Limb (tissue), 2 donors: ENCODE measurements at regions not wholly inside any gene's neighbourhood (a gene's known extent, or its start where the extent isn't known, plus 50 kb on each side); places are given as distances from the start of the nearest gene placed in this dataset.
"Not testable (repeated sequence)": the region's sequence is repeated elsewhere in the genome, so short reads cannot be mapped to it uniquely, and the experiment has no call there.

Experiments used
- DNase-seq, 2 donors: peaks; one replicate each; pipeline ENCODE4 v3.0.0-alpha.2; 2016; ENCODE audit errors: extremely low spot score in 2 of 2

DNA sequence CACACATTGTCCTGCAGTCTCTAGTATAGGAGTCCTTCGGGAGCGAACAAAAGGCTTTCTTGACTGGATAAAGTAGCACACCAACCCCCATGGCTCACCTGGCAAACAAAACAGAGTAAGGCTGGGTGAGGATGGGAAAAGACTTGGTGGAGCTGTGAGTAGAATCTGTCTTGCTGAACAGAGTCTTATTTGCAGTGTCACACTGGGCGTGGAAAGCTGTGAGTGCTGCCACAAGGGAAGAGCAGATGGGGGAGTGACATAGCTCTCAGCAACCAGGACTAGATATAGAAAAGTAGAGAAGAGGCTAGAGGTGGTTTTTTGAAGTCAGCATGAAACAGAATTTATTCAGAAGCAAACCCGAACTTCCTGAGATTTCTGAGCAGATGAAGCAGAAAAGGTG lies 137.2 kb upstream of the ESX1 start:
- no peak for DNase-seq

GRCh38 chrX:104376937-104377336 lies 122.2 kb upstream of the ESX1 start:
- DNase-seq = no peak

DNA sequence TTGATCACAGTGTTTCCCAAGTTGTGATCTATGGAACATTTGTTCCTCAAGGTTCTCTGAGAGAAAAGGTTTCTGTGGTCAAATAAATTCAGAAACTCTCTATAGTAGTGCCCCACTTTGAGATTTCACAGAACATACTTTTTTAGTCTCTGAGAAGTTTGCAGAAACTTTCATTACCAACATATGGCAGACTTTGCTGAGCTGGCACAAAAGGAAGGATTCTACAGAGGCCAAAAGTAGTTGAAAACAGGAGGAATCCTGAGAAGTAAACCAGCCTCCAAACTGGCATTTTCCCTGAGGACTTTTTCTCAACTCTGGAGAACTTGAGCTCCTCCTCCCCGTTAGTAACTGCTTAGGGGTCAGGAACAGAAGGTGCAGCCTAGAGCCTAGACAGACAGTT lies 117.8 kb upstream of the ESX1 start:
- DNase-seq = no peak

DNA sequence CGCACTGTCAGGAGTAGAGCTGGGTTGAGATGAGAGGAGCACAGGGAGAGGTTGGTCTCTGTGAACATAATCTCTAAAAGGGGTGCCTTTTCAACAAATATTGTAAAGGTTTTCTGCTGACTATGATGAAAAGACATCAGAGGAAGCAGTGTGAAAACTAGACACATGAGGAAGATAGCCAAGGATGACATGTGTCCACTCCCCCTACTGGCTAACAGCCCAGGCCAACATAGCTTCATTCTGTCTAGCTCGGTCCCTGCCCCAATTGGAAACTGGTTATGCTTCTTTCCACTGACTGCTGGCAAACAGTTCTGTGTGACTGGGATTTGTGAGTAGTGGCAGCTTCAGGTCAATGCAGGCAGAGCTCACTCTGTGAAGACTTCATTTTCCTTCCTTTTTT lies 115.4 kb upstream of the ESX1 start:
- DNase-seq = peak in 1 of 2 donors; percentile 1

DNA sequence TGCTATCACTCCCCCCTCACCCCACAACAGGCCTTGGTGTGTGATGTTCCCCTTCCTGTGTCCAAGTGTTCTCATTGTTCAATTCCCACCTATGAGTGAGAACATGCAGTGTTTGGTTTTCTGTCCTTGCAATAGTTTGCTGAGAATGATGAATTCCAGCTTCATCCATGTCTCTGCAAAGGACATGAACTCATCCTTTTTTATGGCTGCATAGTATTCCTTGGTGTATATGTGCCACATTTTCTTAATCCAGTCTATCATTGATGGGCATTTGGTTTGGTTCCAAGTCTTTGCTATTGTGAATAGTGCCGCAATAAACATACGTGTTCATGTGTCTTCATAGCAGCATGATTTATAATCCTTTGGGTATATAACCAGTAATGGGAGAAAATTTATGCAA lies 106.0 kb upstream of the ESX1 start:
- DNase-seq = not testable (repeated sequence)

- DNase-seq = no peak
Measured at GRCh38 chrX:104359124-104359523, 104.4 kb upstream of the ESX1 start.

- no peak for DNase-seq
Measured at GRCh38 chrX:104351173-104351769, 96.5 kb upstream of the ESX1 start.

- no peak for DNase-seq
Measured at GRCh38 chrX:104347860-104348259, 93.1 kb upstream of the ESX1 start.

- DNase-seq = peak; percentile 0 to 27
Measured at GRCh38 chrX:104343428-104344129, 88.8 kb upstream of the ESX1 start.

DNA sequence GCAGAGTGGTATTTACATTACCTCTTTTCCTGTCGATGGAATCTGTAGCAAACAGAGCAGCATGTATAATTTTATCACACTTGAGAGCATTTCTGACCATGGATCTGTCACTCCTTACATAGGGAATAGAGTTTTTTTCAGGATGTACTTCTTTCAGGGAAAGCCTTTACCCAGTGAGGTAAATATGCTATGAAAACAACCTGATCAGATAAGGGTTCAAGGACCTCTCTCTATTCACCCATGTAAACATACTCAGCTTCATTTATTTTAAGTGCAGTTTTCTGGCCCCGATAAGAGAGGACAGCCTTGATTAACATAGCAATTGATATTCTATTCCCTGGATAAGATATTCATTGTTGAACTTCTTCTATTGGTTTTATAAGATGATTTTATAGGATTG lies 87.3 kb upstream of the ESX1 start:
- no peak for DNase-seq

DNA sequence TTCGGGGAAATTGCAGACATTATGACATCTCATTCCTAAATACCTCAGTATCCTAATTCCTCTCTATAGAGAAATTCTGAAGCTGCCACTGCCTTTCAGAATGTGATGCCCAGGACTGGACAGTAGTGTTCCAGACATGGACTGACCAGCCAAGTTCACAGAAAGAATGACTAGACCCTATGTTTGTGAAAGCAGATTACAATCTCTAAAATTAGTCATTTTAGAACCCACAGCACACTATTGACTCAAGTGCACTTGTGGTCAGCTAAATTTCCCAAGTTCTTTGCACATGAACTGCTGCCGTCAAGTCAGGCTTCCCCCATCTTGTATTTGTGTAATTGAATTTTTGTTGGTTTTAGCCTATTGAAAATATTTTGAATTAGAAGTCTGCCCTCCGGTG lies 81.0 kb upstream of the ESX1 start:
- DNase-seq = no peak

DNA sequence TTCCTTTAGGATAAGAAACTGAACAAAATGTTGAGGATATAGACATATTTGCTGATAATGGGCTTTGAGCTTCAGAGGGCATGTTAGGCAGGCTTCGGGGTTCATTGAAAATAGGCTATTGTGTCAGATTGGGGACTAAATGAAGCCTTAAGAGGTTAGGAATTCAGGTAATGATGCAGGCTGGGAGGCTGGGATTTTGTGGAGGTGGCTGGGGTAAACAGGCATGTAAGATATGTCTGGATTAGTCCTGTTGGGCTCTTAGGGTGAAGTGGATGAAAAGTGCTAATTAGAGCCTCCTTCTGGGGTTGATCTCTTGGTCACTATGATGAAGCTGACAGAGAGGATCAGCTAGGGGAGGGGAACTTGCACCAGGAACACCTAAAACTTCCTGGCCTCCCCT lies 80.2 kb upstream of the ESX1 start:
- no peak for DNase-seq

GRCh38 chrX:104330966-104331365 lies 76.2 kb upstream of the ESX1 start:
- no peak for DNase-seq

- DNase-seq = no peak
Measured at GRCh38 chrX:104329731-104330130, 75.0 kb upstream of the ESX1 start.

DNA sequence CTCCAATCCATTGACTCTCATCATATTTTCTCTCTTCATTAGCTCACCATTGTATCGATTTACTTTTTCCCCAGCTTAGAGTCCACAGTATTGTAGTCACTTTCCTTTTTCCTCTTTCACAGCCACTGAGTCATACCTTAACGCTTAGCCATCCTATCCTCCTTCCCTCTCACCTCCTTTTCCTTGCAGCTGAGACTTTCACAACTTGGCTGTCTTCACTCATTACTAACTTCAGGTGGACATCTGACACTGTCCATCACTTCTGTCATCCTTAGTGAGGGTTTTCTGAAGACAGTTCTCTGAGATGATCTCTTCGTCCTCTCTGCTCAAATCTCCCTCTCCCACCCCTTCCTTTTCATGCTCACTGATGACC lies 70.5 kb upstream of the ESX1 start:
- DNase-seq = no peak

DNA sequence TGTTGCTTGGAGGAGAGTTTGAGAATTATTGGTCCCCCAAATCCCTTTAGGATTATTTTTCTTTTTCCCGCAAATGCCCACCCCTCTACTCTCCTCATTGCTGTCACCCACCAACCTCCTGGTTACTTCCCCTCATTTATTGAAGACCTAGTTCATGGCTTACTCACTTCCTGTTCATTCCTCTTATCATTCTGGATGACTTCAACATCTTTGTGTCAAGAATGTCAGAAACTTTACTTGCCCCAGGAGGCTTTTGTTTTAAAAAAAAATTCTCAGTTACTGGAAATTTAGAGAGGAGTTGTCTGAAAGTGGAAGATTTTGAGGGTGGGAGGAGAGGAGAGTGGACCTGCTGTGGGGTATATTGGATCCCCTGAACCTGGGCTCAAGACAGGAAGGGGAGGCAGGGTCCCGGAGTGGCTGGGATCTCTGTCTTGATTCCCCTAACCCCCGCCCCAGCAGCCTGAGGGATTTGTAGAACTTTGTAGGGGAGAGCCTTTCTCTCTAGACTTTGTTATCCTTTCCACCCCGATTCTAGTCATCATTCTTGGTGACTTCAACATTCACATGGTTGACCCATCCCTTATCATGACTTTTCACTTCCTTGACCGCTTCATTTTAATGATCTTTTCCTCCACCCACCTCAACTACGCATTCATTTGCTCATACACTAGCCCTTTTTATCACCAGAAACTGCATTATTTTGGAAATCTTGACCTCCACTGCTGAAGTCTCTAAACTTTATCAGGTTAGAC lies 69.9 kb upstream of the ESX1 start:
- no peak for DNase-seq

DNA sequence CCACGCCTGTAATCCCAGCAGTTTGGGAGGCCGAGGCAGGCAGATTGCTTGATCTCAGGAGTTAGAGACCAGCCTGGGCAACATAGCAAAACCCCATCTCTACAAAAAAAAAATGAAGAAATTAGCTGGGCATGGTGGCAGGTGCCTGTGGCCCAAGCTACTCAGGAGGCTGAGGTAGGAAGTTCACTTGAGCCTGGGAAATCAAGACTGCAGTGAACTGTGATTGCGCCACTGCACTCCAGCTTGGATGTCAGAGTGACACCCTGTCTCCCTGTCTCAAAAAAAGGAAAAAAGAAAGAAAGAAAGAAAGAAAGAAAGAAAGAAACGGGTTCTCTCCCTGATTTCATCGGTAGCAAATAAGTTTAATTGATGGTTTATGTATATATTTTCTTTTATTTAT lies 64.6 kb upstream of the ESX1 start:
- no peak for DNase-seq

DNA sequence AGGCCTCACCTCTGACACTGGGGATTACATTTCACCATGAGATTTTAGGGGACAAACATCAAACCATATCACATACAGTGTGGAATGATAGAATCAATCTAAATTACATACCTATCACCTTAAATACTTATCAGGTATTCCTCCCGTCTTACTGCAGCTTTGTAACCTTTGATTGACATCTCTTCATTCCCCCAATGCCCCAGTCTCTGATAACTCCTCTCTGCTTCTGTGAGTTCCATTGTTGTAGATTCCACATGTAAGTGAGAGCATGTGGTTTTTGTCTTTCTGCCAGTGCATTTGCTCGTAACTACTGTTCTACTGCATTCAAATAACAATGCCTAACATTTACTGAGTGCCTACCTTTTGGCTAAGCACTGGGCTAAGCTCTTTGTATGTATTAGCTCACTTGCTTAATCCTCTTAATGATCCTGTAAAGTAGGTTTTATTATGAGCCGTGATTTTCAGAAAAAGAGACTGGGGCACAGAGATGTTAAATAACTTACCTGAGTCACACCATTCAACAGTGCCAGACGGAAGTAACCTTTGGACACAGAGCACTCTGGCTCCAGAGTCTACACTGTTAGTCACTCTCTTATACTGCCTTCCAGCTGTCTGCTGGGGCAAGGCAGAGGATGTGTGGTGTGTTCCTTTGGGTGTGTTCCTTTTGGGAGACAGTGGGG lies 63.7 kb upstream of the ESX1 start:
- DNase-seq = no peak

DNA sequence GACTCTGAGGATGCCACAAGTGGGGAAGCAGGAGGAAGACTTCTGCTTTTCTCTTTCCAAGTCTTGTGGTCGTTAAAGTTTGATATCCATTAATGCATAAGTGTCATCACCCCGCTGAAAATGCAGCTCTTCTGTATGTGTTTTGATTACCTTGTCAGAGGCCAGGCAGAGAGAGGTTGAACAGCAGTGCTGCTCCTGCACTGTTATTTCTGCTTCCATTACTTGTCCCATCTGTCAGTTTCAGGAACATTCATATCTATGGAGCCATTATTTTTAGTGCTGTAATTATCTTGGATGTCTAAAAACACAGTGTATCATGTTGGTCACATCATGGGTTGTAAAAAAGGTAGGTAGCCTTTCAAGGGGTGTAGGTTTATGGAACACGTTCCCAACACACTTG lies 62.0 kb upstream of the ESX1 start:
- no peak for DNase-seq

- DNase-seq = no peak
Measured at GRCh38 chrX:104315555-104315954, 60.8 kb upstream of the ESX1 start.

- DNase-seq = no peak
Measured at GRCh38 chrX:104310657-104311254, 56.0 kb upstream of the ESX1 start.

- peak; percentile 9 to 41 for DNase-seq
Measured at GRCh38 chrX:104310090-104310489, 55.4 kb upstream of the ESX1 start.
